GM18907 (cell line): ENCODE measurements at regions not wholly inside any gene's neighbourhood (a gene's known extent, or its start where the extent isn't known, plus 50 kb on each side); places are given as distances from the start of the nearest gene placed in this dataset.

Experiments
- ATAC-seq: cut with Tn5 transposase; IDR thresholded peaks from one replicate; pipeline ENCODE4 v1.9.1; 2021; ENCODE audit warnings: mild to moderate bottlenecking, moderate library complexity; ENCODE audit not compliant: unreplicated experiment

- ATAC-seq = no peak
These were observed 261.4 kb upstream of the CFAP20DC start for GRCh38 chr3:59311231-59311630.

DNA sequence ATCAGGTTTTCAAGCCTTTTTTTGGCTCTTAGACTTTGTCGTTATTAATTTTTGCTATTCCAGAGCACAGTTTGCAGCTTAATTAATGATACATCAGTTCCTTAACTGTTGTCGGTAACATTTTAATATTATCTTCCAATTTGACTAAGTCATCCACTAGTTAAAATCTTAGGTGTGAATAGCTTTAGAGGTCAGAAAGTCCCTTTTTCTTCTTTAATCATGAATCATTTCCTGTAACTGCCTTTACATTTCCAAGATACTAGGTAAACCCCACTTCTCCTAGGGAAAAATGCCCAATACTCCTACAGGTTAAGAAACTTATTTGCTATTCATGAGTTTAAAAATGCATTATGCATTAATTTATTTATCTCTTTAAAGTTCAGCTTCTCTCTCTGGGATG, 260.9 kb upstream of the CFAP20DC start:
- no peak for ATAC-seq

DNA sequence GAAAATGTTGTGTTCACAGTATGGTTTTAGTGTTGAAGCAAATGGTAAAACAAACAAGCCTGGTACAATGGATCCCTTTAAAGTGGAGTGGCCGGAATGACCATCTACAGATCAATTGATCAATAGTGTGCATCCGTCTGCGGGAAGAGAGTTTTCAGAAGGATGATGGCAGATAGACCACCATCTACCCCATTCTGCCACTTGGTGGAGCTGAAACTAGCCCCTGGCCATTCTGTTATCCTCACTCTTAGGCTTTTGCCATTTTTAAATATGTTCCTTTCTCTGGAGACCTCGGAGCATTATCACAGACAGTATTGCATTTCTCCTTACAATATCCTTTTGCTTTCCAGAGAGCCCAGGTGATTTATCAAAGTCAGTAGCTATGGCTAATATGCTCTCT, 258.9 kb upstream of the CFAP20DC start:
- ATAC-seq = no peak

DNA sequence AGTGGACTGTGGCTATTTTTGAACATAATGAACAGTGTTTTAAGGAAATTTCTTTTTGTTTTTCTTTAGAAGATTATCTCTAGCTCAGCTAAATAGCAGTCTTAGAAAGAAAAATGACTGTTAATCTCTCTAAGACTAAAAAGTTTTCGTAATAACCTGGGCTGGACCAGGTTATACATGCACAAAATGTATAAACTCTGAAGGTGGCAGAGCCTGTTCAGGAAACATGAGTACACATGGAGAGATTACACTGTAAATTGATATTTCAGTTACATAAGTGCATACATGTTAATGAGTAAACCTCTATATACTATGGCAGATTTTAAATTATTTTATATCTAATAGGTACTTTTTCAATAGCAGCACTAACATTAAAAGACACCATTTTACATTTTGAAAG, 258.2 kb upstream of the CFAP20DC start:
- no peak for ATAC-seq

- ATAC-seq = no peak
These were observed 256.6 kb upstream of the CFAP20DC start for GRCh38 chr3:59306436-59306835.

DNA sequence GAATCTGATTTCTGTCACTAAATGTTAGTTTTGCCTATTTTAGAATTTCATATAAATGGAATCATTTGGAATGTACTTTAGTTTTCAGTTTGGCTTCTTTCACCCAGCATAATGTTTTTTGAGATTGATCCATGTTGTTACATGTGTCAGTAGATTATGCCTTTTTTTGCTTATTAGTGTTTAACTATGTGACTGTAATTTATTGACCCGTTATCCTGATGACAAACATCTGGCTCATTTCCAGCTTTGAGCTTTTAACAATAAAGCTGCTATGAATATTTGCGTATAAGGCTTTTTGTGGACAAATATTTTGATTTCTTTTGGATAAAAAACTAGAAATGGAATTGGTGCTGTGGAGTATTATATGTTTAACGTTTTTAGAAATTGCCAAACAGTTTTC, 254.5 kb upstream of the CFAP20DC start:
- ATAC-seq = no peak

DNA sequence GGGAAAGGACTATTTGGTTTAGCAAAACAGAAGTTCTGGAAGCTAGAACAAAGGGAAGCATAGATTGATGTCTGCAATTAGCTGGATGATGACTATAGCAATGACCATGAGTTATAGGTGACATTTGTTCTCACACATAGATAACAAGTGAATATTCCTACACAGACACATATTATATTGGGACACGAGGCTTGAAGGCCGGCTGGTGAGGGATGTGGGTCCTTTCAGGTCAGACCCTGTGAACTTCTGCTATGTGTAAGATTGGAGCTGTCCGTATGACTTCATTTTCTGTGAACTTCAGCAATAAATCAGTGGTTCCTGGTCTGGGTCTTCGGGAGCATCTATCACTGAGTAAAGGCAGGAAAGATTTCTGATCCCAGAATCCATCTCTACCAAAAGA, 253.6 kb upstream of the CFAP20DC start:
- ATAC-seq = no peak

DNA sequence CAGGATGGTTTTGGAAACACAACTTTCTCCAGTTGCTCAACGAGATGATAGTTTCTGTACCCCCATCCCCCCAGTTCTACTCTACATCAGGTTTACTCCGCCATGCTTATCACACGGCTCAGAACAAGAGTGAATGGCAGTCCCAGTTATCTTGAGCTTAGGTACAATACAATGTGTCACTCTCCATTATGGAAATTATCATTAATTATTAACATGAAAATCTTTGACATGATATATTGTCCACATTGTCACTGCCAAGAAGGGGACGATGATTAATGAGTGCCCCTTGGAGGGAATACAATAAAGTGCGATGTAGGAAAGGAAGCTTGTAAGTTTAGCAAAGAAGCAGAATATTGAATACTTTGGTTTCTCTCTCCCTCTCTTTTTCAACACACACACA, 252.6 kb upstream of the CFAP20DC start:
- ATAC-seq = no peak

DNA sequence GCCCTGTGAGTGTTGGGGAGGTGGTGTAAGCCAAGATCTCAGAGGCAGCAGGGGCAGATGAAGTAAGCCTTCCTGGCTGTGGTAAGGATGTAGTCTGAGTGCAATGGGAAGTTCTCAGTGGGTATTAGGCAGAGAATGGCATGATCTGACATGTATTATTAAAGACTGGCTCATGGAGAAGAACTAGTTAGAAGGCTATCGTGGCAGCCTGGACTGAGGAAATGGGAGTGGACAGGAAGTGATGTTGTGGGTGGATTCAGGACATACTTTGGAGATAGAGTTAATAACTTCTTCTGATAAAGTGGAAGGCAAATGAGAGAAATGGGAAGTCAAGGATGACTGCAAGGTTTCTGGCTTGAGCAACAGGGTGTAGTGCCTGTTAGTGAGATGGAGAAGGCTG, 250.9 kb upstream of the CFAP20DC start:
- ATAC-seq = no peak

GRCh38 chr3:59299561-59299960, 249.7 kb upstream of the CFAP20DC start:
- no peak for ATAC-seq

GRCh38 chr3:59290358-59290757, 240.5 kb upstream of the CFAP20DC start:
- no peak for ATAC-seq

DNA sequence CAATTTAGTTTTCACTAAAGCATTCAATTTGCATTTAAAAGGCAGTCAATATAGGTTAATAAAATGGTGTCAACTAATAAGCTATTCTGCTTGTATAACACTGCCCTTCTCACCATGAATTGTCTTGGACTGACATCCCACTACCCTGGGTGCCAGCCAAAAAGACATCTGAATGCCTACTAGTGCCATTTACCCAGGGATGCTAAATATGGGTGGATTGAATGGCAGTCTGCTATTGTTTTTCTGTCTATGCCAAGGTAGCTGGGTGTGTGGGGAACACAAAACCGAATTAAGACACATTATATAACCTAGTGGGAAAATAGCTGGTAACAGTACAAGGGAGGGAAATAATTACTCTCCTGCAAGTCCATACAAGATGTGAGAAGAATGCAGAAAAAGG, 240.0 kb upstream of the CFAP20DC start:
- no peak for ATAC-seq

- ATAC-seq = no peak
These were observed 239.1 kb upstream of the CFAP20DC start for GRCh38 chr3:59288951-59289350.

GRCh38 chr3:59286791-59287531, 237.1 kb upstream of the CFAP20DC start:
- ATAC-seq = no peak

DNA sequence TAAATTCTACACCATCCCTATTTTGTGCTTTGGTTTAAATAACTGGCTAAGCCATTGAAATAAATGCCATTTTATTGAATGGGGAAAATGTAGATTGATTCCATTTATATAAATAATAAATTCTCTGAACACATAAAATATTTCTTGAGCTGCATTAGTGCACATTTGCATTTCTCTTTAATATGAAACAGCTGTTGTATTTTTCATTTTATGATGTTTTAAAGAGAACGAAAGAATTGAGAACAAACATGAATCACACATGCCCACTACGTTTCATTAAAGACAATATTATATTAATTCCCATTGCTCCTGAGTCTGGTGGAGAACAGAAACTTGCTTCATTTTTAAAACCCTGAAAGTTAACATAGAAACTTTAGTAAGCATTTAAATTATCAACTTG, 235.7 kb upstream of the CFAP20DC start:
- no peak for ATAC-seq

DNA sequence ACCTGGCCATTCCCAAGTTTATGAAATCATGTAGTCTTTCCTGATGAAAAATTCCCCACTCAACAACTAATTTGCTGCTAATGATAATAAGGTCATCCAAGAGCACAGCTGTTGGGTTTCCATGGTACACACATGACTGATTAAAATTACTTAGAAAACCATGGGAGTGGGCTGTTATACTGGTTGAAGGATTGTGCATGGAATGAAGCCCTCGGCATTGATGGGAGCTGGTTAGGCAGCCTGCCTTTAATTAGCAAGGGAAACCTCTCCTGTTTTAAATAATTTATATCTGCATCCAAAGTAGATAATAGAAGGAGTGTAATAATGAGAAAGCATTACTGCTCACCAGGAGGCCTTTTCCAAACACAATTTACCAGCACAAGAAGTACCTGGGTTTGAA, 235.1 kb upstream of the CFAP20DC start:
- ATAC-seq = no peak

GRCh38 chr3:59280113-59280512, 230.3 kb upstream of the CFAP20DC start:
- no peak for ATAC-seq

DNA sequence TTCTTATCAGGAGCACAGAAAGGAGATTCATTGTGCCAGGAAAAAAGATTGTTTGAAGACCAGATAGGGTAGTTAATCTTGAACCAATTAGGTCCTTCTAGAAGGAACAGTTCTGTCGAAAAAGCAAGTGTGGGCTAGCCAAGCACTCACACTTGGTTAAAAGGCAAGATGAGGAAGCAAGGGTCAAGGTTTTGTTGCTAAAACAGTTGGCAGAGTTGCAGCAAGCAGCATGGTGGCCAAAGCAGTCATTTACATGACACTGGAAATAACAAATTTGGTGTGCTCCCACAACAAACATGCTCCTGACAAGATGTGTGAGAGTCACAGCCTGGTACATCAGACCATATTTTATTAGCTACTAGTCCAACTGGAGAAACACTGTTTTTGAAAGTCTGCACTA, 228.0 kb upstream of the CFAP20DC start:
- ATAC-seq = no peak

DNA sequence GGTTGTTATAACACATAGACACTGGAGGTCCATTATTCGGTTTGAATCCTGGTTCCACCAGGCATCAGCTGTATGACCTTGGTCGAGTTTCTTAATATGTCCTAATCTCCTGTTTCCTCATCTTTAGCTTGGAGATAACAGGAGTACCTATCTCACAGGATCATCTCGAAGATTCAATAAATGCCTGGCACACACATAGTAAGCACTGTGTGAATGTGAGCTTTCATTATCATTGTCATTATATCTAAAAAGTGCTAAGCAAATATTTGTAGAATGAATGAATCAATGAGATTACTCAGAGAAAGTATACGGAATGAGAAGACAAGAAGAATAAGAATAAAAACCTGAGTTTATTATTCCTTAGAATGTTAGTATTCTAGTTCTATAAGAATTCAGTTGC, 227.4 kb upstream of the CFAP20DC start:
- ATAC-seq = no peak

DNA sequence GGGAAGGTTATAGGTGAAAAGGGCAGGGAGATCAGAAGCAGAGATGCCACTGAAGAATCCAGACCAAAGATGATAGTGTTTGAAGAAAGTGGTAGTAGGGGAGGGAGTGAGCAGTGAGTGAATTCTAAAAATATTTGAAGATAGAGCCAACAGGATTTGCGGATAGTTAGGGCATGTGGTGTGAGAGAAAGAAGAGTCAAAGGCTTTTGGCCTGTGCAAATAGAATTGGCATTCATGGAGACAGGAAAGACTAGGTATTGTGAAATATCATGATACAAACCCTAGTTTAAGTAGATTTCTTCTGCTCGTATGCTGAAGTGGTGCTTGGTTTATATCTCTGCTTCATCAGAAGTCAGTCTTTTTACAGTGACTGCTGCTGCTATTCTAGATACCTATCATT, 224.2 kb upstream of the CFAP20DC start:
- no peak for ATAC-seq

- no peak for ATAC-seq
These were observed 222.1 kb upstream of the CFAP20DC start for GRCh38 chr3:59271971-59272370.

GRCh38 chr3:59270921-59271320, 221.1 kb upstream of the CFAP20DC start:
- no peak for ATAC-seq

GRCh38 chr3:59270209-59270608, 220.4 kb upstream of the CFAP20DC start:
- no peak for ATAC-seq
